GM21786 (cell line): ENCODE measurements at regions not wholly inside any gene's neighbourhood (a gene's known extent, or its start where the extent isn't known, plus 50 kb on each side); places are given as distances from the start of the nearest gene placed in this dataset.
"Not testable (repeated sequence)": the region's sequence is repeated elsewhere in the genome, so short reads cannot be mapped to it uniquely, and the experiment has no call there.

Source experiments
- ATAC-seq: cut with Tn5 transposase; IDR thresholded peaks from one replicate; pipeline ENCODE4 v1.9.1; 2021; ENCODE audit not compliant: unreplicated experiment

DNA sequence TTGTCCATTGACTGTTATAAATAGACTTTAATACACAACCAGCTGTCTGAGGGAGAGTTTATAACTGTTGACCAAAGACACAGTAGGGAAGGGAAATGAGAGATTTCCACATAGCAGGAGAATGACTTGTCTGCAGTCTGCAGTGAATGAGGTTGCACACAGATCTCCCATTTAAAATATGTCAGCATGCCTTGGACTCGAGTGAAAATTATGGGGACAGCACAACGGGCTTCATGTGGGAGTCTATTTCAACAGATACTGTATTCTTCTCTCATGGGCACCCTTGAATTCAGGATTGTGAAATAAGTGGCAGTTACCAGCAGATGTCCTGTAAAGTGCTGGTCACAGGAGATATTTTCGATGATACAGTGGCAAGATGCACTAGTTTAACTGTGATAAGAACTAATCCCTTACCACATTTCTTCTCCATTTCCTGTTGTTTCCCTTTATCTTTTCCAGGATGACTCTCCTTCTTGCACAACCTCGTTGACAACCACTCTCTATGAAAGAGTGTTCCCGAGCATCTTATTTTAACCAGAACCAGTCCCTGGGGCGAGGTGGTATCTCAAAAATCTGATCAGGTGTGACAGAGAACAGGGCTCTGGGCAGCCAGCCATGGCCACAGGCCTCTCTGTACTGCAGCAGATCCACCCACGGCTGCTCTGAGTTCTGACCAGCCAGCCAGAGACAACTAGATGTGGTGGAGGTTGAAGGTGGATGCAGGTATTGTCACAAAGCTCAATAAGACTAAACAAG lies 51.5 kb upstream of the MAP3K1 start:
- ATAC-seq = no peak

DNA sequence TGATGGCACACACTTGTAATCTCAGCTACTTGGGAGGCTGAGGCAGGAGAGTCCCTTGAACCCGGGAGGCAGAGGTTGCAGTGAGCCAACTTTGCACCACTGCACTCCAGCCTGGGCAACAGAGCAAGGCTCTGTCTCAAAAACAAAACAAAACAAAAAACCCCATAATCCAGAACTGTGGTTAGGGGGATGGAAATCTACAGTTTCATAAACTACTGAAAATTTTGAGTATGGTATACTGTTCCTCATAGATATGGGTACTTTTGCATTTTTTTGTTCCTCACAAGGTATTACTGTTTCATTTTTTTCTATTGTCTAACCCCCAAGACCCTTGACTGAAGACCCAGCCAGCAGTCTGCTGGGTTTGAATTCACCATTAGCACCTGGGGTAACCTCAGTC lies 52.2 kb upstream of the MAP3K1 start:
- no peak for ATAC-seq

DNA sequence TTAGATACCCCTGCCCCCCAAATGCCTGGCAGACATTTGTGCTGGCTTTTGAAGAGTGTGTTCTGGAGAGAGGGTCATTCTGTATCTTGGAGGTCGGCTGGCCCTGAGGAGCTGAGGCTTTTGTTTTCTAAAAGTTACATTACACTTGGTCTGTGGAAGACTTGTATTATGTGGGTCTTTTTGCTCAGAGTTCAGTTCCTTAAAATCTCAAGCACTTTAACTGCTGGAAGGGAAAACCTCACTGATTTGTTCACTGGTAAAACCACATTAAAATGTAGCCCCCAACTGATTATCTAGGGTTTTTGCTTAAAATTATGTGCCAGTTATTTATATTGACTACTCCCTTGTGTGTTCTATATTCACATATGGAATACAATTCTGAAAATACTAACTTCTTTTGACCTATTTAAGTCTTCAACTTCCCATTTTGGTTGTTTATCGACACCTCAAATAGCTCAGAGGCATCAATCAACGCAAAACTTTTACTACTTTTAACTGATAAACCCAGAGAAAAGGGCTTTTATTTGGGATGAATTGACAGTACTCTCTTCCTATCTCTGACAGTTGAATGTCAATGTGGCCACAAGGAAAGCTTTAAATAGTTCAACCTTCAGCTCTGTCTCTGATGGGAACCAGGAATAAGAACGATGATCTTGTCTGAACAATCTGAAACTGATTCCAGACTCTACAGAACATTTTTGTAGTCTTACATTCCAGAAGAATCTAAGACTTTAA lies 54.0 kb upstream of the MAP3K1 start:
- ATAC-seq = no peak

DNA sequence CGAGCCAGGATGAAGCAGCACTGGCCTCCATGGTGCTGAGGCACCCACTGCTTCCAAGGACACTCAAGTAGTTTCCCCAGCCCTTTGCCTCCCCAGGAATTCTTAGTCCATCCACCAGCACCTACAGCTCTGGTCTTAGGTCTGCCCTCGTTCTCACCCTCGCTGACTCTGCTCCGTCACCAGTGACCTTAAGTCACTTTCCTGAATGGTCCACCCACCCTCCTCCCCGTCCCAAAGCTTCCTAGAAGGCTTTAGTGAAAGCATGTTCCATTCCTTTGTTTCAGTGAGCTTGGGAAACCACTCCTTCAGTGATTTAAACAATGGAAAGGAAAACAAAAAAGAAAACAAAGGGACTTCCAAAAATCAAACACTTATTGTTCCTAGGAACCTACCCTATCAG lies 54.6 kb upstream of the MAP3K1 start:
- ATAC-seq = no peak

DNA sequence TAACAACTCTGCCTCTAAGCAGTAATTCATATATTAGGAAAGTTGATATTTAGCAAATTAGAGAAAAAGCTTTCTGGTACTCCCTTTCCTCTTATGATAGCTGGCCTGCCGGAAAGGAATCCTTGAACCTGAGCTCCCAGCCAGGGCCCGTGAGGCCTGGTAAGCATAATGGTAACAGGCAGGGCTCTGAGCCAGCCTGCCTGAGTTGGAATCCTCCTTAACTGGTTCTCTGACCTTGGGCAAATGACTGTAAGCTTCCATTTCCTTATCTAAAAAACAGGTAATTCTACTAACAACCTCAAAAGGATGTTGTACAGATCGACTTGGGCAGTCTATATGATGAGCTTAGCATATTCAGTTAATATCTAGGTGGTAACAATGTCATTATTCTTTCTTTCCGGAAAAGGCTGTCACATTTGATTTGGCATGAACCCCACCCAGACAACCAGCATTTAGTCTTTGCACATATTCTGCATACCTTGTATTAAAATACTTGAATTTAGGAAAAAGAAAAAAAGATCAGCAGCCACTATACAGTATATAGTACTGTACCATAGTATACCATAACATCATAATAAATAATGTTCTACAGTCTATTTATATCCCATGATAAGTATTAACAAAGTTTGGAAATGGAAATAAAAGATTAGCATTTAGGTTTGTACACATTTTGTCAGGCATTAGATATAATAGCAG lies 55.7 kb upstream of the MAP3K1 start:
- no peak for ATAC-seq

DNA sequence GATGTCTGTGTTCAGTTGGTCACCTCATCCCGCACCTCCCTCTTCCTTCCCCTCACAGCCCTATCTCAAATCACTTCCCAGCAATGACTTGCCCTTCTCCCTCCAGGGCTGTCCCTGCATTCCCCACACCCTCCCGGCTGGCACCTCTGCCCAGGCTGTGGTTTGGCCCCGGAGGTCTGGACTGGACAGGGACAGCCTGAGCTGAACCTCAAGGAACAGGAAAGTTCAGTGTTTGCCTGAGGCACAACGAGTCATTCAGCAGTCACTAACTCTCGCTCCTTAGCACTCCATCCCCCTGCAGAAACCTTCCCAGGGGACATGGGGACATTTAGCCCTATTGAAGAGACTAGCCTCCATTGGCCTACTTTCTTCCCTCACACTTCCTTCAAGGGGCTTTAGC lies 58.3 kb upstream of the MAP3K1 start:
- no peak for ATAC-seq

DNA sequence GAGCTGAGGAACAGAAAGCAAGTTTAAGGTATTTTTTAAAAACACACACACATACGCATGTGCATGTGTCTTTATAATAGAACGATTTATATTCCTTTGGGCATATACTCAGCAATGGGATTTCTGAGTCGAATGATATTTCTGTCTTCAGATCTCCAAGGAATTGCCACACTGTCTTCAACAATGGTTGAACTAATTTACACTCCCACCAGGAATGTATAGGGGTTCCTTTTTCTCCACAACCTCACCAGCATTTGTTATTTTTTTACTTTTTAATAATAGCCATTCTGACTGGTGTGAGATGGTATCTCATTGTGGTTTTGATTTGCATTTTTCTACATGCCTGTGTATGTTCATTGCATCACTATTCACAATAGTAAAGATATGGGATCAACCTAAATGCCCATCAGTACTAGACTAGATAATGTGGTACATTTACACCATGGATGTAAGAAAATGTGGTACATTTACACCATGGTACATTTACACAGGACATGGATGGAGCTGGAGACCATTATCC lies 60.3 kb upstream of the MAP3K1 start:
- no peak for ATAC-seq

DNA sequence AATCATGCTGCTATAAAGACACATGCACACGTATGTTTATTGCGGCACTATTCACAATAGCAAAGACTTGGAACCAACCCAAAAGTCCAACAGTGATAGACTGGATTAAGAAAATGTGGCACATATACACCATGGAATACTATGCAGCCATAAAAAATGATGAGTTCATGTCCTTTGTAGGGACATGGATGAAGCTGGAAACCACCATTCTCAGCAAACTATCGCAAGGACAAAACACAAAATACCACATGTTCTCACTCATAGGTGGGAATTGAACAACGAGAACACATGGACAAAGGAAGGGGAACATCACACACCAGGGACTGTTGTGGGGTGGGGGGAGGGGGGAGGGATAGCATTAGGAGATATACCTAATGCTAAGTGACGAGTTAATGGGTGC lies 61.8 kb upstream of the MAP3K1 start:
- not testable (repeated sequence) for ATAC-seq

DNA sequence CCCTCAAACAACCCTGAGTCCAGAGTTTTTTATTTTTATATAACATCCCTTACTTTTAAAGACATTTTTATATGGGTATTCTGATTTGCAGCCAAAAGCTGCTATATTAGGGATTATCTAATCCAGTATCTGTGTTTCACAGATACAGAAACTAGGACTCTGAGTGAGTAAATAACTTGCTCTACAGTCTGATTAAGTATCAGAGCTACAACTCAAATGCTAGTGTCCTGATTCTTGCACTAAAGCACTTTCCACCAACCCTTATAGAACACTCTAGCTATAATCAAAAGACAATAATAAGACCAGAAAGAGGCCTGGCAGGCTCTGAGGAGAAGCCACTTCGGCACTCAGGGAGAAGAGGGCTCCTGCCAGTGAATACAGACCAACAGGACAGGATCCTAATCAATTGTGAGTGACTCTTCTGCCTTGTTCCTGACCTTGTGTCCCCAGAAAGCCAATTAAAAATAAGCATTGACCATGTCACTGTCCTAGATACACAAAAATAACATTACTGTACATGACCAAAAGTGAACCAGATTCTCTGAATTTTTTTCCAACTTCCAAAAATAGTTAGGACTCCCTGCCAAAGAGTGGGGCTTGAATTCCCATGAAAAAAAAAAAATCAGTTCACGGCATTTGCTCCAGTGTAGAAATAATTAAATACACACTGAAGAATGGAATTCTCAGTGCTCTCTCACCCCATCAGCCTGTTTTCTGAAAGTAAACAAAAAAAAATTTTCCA lies 63.6 kb upstream of the MAP3K1 start:
- ATAC-seq = no peak

DNA sequence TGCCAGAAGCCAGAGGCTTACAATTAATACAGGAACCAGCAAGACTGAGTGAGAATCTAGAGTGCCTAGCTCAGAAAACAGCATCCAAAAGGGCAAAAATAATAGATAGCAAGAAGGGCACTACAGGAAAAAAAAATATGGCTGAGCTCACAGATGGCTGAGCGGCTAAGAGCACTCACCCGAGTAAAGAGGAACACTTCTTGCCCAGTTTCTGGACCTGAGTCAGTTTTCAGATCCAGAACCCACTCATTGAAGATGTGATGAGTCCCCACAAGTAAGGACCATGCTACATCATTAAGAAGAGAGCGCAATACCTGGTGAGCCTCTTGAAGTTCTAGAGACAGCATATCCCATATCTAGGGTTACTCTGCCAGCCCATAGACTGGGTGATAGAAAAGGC lies 65.5 kb upstream of the MAP3K1 start:
- no peak for ATAC-seq

DNA sequence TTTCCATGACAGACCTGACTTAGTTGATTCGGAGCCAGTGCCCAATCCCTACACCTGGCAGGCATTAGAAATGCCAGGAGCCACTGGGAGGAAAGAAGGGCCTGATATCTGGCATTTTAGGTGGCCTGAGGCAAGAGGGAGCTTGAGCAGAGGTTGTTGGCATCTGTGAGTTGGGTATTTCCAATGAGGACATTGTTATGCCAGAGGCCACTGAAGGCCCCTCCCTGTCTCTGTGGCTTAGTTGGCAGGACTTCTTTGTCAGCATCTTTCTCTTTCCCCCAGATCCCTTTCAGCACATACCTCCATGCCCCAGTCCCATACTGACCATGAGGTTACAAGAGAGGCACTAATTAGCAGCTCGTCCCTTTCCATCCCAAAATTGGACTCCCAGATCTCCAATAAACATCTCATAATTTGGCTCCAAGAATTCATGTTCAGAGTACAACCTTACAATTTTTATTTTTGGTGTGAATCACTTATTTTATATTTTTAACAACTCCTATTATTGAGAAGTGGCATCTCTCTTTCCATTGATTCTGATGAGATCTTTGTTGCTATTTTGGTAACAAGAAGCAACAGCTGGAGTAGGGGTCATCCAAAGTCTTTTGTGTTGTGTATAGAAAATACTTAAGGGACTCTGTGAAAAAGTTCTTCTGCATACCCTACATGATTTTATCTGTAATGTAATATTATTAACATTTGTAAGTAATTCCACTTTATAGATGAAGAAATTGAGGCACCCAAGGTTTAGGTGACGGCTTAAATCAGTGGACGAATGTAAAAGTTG lies 68.6 kb upstream of the MAP3K1 start:
- no peak for ATAC-seq

DNA sequence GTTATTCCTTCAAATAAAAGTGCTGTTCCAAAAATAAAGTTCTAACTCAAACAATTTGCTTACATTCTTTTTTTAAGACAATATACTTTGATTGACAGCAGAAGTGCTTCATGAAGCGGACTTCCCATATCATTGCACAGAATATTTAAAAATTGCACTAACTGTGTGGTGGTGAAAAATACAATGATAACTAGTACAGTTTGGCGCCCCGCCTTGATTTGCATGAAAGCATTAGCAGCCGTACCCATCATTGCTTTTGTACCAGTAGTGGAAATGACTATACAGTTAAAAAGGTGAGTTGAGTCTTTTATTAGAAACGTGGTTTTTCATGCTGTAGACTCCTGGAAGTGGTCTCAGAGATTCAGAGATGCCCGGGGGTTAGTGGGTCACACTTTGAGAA lies 69.5 kb upstream of the MAP3K1 start:
- ATAC-seq = no peak

DNA sequence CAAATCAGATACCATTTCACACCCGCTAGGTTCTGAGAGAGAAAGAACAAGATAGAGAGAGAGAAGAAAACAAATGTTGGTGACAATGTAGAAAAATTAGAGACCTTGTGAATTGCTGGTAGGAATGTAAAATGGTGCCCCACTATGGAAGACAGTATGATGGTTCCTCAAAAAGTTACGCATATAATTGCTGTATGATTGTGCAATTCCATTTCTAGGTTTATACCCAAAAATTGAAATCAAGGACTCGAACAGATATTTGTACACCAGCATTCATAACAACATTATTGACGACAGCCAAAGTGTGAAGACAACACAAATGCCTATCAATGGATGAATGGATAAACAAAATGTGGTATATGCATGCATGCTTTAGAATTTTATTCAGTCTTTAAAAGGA lies 74.5 kb upstream of the MAP3K1 start:
- ATAC-seq = no peak

DNA sequence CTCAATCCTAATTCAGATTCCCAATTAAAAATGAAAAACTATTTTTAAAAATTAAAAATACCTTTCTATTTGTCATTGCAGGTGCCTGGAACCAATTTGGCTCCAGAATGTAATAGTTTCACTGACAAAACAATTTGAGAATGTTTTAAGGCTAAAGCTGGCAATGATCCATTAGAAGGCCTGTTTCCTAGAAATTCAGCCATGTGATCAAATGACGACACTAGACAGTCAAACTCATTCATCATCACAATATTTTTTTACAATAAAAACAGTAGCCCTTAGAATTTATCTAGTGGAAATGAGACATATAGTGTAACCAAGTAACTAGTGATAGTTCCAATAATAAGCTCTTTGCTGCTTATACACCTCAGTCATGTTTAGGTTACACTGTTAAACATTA lies 75.4 kb upstream of the MAP3K1 start:
- ATAC-seq = no peak

DNA sequence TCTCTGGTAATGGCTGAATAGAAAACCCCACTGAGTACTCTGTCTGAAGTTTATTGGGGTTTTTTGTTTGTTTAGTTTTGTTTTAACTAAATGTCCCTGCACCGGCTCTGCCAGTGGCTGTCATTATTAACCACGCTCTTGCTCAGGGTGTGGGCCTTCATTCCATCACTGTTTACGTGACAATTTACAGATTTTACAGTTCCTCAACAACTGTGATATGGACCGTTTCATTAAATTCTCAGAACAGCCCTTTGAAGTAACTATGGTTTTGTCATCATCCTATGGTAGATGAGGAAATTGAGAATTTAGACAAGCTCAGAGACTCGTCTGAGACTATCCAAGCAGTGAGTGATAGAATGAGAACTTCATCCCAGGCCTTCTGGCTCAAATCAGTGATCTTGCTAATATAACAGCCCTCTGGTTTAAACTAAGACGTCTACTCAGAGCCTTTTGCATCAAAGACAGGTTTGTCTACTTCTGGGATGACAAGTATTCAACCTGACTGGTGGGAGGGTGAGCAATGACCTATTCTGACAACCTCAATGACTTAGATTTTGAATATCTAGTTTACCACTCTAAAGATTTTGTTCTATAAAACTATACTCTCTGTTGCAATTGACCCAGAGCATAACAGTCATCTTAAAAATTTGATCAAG lies 77.3 kb upstream of the MAP3K1 start:
- ATAC-seq = no peak

DNA sequence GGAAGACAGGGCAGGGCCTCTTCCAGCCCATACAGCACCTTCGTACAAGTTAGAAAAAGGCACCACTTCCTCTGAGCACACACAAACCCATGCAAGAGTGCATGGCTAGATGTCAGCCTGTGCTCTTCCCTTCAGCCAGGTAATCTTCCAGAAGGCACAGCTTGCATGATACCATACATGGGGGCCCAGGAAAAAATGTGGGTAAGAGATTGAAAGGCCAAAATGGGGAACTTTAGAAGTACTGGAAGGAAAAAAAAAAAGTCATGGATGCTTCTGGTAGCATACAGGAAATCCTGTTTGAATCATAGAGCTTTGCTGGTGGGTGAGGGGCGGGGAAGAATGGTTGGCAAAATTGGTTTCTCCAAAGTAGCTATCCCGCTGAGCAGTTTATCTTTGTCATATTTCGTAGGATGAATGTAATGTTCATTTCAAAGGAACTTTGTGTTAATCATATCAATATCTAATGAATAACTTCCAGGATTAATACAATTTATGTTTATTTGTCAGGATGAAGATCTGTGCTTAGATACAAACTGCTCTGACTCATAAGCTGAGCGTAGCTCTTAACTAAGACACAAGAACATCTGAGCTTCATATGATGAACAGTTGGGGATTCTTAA lies 78.2 kb upstream of the MAP3K1 start:
- no peak for ATAC-seq

DNA sequence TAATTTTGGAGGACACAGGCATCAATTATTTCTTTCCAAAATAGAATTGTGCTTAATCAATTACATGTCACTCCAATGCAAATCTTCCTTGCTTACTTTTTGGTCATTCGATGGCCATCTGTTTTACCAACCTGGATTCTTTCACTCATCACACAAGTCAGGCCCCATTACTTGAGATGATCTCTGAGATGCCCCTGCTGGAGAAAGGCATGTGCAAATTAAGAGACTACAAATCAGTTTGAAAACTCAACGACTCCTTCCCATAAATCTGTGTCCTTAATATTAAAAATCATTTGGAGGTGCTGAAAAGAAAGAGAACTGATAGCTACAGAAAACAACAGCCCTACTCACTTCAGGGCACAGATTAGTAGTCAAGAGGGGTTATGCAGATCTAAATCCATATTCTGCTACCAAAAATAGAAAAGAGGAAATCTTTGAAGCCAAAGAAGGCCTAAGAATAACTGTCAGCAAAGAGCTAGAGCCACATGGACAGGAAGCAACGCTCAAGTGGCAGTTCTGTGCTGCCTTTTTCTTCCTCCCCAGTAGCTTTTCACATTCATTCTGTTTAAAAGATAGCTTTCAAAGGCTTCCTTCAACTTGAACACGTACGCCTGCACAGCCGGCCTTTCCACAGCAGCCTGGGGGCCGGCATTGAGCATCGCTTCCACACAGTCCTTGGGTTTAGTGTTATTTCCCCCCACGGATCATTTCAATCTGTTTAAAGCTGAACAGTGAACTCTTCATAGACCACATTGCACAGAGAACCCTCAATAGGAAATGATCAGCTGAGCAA lies 79.3 kb upstream of the MAP3K1 start:
- ATAC-seq = no peak

DNA sequence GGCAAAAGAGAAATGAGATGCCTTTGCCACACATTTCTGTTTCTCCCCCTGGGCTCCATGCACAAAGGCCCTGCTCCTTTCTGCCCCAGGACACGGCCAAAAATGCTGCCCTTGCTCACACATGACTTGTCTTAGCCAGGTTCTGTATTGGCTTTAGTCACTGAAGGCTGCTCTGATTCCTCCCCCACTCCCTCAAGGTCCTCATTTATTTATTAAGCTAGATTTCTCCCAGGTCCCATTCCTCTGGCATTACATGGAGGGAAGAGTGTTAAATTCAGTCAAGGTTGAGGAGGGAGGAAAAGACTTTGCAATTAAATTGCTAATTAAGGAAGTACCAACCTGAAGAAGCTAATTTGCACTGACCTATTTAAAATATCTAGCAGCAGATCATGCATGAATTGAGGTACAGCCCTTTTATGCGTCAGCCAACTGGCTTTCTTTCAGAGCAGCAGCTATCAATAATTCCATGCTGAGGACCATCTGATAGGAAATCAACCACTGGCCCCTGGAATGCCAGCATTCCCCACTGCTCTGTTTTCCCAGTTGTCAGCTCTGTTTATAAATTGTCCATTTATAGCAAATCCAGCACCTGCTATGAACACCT lies 81.2 kb upstream of the MAP3K1 start:
- ATAC-seq = no peak
